Kidney capillary endothelial cell (primary cell): ENCODE measurements at regions not wholly inside any gene's neighbourhood (a gene's known extent, or its start where the extent isn't known, plus 50 kb on each side); places are given as distances from the start of the nearest gene placed in this dataset.

Source experiments
- DNase-seq: peaks from one replicate; pipeline ENCODE4 v3.0.0-alpha.2; 2018; ENCODE audit warnings: low spot score

- no peak for DNase-seq
These were observed 372.4 kb downstream of the TGFB2 start for GRCh38 chr1:218717575-218717974.

GRCh38 chr1:218718206-218718605 lies 373.1 kb downstream of the TGFB2 start:
- no peak for DNase-seq

GRCh38 chr1:218718977-218719376 lies 373.8 kb downstream of the TGFB2 start:
- DNase-seq = no peak

GRCh38 chr1:218728898-218729565 lies 383.9 kb downstream of the TGFB2 start:
- no peak for DNase-seq

GRCh38 chr1:218735436-218736032 lies 390.4 kb downstream of the TGFB2 start:
- DNase-seq = no peak

GRCh38 chr1:218739426-218739825 lies 394.3 kb downstream of the TGFB2 start:
- no peak for DNase-seq

GRCh38 chr1:218741852-218742251 lies 396.7 kb downstream of the TGFB2 start:
- no peak for DNase-seq

- DNase-seq = no peak
These were observed 397.5 kb downstream of the TGFB2 start for GRCh38 chr1:218742467-218743262.

- no peak for DNase-seq
These were observed 398.8 kb downstream of the TGFB2 start for GRCh38 chr1:218743861-218744505.

GRCh38 chr1:218748071-218748470 lies 402.9 kb downstream of the TGFB2 start:
- no peak for DNase-seq

GRCh38 chr1:218750216-218750970 lies 405.3 kb downstream of the TGFB2 start:
- DNase-seq = no peak

- DNase-seq = no peak
These were observed 406.2 kb downstream of the TGFB2 start for GRCh38 chr1:218751208-218751948.

- no peak for DNase-seq
These were observed 407.0 kb downstream of the TGFB2 start for GRCh38 chr1:218752126-218752525.

GRCh38 chr1:218754477-218754876 lies 409.3 kb downstream of the TGFB2 start:
- DNase-seq = no peak

- DNase-seq = no peak
These were observed 410.0 kb downstream of the TGFB2 start for GRCh38 chr1:218755128-218755527.

- DNase-seq = no peak
These were observed 413.9 kb upstream of the LYPLAL1 start for GRCh38 chr1:218759795-218760194.

- DNase-seq = no peak
These were observed 412.8 kb upstream of the LYPLAL1 start for GRCh38 chr1:218760601-218761570.

- no peak for DNase-seq
These were observed 410.1 kb upstream of the LYPLAL1 start for GRCh38 chr1:218763538-218763937.

GRCh38 chr1:218765753-218766152 lies 407.9 kb upstream of the LYPLAL1 start:
- DNase-seq = peak; percentile 69

- no peak for DNase-seq
These were observed 401.7 kb upstream of the LYPLAL1 start for GRCh38 chr1:218771931-218772330.
